MCF 10A (cell line): ENCODE measurements at regions not wholly inside any gene's neighbourhood (a gene's known extent, or its start where the extent isn't known, plus 50 kb on each side); places are given as distances from the start of the nearest gene placed in this dataset.

Source experiments
- BruUV-seq: library from RNA; stranded (reverse); fragments of 400-500 nt; replicated peaks from 2 replicates; lab custom pipeline; 2021; lab: Mats Ljungman, UMichigan
- CTCF ChIA-PET: fragments of 300-600 bp; sonication (Branson Sonifier 250); formaldehyde crosslinking; extraction: SDS; loops from one replicate; lab custom pipeline; 2021; ENCODE audit warnings: antibody characterized with exemption, inconsistent platforms; lab: Yijun Ruan, JAX
- POLR2A ChIA-PET: fragments of 300-600, 350-650 bp; sonication (Branson Sonifier 250); formaldehyde crosslinking; extraction: SDS; loops from one replicate; lab custom pipeline; 2020; ENCODE audit warnings: antibody characterized with exemption, inconsistent platforms; lab: Yijun Ruan, JAX
- DNase-seq: peaks from one replicate; pipeline ENCODE4 v3.0.0-alpha.2; 2018; ENCODE audit not compliant: unreplicated experiment
- H3K27ac Mint-ChIP-seq: one replicate; pipeline ENCODE4 v1.8.0; 2022; ENCODE audit warnings: mild to moderate bottlenecking, low read depth, mixed read lengths; ENCODE audit not compliant: unreplicated experiment
- H3K27me3 Mint-ChIP-seq: one replicate; pipeline ENCODE4 v1.8.0; 2022; ENCODE audit warnings: mixed read lengths; ENCODE audit not compliant: insufficient read depth, unreplicated experiment
- H3K36me3 Mint-ChIP-seq: one replicate; pipeline ENCODE4 v1.8.0; 2022; ENCODE audit warnings: mild to moderate bottlenecking, moderate library complexity, mixed read lengths; ENCODE audit not compliant: insufficient read depth, unreplicated experiment
- H3K4me1 Mint-ChIP-seq: one replicate; pipeline ENCODE4 v1.8.0; 2022; ENCODE audit warnings: mixed read lengths; ENCODE audit not compliant: insufficient read depth, unreplicated experiment
- H3K4me3 Mint-ChIP-seq: one replicate; pipeline ENCODE4 v1.8.0; 2022; ENCODE audit warnings: mild to moderate bottlenecking, moderate library complexity, mixed read lengths; ENCODE audit not compliant: unreplicated experiment
- H3K9me3 Mint-ChIP-seq: one replicate; pipeline ENCODE4 v1.8.0; 2022; ENCODE audit warnings: mixed read lengths; ENCODE audit not compliant: unreplicated experiment
- intact Hi-C: fragments of 100-400 bp; cut with micrococcal nuclease; formaldehyde crosslinking; loops from 2 replicates; pipeline ENCODE4 v1.14.1; 2022
- TF ChIP-seq, protein P1 (sequence below): fragments of 200-600 bp; IDR thresholded peaks from one replicate; pipeline ENCODE4 v1.8.0; 2022; ENCODE audit warnings: antibody characterized with exemption, mild to moderate bottlenecking; ENCODE audit not compliant: unreplicated experiment

DNA sequence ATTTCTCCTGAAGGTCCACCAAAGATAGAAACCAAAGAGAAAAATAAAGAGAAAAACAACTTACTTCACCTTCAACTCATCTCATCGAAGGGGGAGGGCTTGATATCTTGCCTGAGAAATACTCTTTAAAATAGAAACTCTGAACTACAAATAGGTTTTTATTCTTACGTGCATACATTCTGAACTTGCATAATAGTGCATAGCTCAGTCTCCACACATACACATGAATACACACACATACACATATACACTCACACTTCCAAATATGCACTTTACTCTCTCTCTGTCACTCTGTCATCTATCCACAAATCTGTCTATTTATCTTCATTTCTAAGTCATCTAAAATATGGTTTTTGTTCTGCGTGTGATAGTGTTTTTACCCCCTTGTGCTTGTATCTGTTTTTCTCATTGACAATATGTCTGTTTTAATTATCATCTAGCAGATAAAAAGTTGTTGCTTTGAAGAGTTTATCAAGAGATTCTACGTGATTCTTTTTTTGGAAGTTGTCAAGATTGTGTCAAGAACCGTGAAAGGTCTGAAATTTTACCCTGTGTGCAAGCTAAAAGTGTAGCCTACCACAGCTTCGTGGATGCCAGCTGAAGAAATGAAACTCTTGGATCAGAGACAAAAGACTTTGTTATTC is 468.8 kb downstream of the EPM2A start:
- no TSS peak for BruUV-seq
- Mint-ChIP-seq H3K9me3 (no peaks in the 10 kb centered on the region), H3K27ac (no peak overlapping the region), H3K4me3 (no peak overlapping the region), H3K4me1 (no peaks in the 10 kb centered on the region), H3K36me3 (no peaks in the 10 kb centered on the region), H3K27me3 (no peaks in the 10 kb centered on the region)
- intact Hi-C loops, result no loop called here
- TF ChIP-seq, protein P1, sequence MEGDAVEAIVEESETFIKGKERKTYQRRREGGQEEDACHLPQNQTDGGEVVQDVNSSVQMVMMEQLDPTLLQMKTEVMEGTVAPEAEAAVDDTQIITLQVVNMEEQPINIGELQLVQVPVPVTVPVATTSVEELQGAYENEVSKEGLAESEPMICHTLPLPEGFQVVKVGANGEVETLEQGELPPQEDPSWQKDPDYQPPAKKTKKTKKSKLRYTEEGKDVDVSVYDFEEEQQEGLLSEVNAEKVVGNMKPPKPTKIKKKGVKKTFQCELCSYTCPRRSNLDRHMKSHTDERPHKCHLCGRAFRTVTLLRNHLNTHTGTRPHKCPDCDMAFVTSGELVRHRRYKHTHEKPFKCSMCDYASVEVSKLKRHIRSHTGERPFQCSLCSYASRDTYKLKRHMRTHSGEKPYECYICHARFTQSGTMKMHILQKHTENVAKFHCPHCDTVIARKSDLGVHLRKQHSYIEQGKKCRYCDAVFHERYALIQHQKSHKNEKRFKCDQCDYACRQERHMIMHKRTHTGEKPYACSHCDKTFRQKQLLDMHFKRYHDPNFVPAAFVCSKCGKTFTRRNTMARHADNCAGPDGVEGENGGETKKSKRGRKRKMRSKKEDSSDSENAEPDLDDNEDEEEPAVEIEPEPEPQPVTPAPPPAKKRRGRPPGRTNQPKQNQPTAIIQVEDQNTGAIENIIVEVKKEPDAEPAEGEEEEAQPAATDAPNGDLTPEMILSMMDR, result no peak
- ChIA-PET CTCF (interaction anchor here (0.6 kb wide), 1 partner anchor 31 kb away, joined by 4 read pairs; no protein-coding TSS in a partner anchor), POLR2A (no interaction called here)
- DNase-seq, result no peak

DNA sequence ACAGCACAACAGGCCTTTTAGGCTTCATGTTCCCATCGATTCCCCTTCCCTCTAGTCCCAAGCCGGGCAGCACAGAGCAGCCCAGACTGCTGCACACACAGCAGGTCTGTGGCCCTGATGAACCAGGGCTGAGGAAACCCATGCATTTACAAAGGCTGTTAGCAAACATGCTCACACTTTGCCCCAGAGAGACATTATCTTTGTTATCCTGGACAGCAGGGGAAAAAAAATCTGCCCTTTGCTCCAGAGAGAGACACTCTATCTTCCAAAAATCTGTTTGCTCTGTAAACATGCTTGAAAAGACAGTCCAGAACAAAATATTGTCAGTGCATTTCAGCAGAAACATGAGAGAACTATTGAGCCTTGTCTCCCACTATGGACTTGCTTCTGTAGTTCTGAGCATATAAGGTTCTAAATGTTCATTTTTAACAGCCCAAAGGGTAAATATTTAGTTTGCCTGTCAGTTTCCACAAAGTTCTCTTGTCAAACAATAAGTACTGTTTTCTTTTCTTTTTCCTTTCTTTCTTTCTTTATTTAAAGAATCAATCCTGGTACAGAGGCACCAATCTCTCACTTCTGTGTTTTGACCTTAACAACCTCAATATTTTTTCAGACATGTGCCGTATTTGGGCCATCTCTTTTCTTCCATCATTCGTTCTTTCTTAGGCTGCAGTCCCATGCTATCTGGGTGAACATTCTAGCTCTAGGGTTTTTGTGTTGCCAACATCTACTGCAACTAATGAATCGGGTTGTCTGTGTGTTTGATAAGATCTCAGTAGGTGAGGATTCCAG is 468.0 kb downstream of the EPM2A start:
- H3K4me3 Mint-ChIP-seq, result no peak overlapping the region
- no peaks in the 10 kb centered on the region for H3K9me3 Mint-ChIP-seq
- ChIA-PET CTCF (interaction anchor here (0.6 kb wide), 1 partner anchor 85 kb away, joined by 3 read pairs; no protein-coding TSS in a partner anchor), POLR2A (no interaction called here)
- intact Hi-C loops, result no loop called here
- H3K27me3 Mint-ChIP-seq, result no peaks in the 10 kb centered on the region
- DNase-seq, result no peak
- TF ChIP-seq, protein P1, result no peak
- no peaks in the 10 kb centered on the region for H3K4me1 Mint-ChIP-seq
- BruUV-seq, result no TSS peak
- no peaks in the 10 kb centered on the region for H3K36me3 Mint-ChIP-seq
- H3K27ac Mint-ChIP-seq, result no peak overlapping the region

- no TSS peak for BruUV-seq
Observed at GRCh38 chr6:145270464-145270863, 464.9 kb downstream of the EPM2A start.

More at GRCh38 chr6:145270464-145270863, 464.9 kb downstream of the EPM2A start:
- ChIA-PET CTCF (interaction anchor here (0.5 to 0.8 kb wide), 3 partner anchors 18 to 1462 kb away, joined by 3 to 6 read pairs (median 5); no protein-coding TSS in a partner anchor), POLR2A (interaction anchor here (0.6 to 1.1 kb wide), 3 partner anchors 10 to 1506 kb away, joined by 3 to 5 read pairs (median 3); no protein-coding TSS in a partner anchor)
- Mint-ChIP-seq H3K9me3 (no peaks in the 10 kb centered on the region), H3K4me1 (no peaks in the 10 kb centered on the region), H3K27ac (no peak overlapping the region), H3K4me3 (no peak overlapping the region), H3K36me3 (no peaks in the 10 kb centered on the region), H3K27me3 (no peaks in the 10 kb centered on the region)
- TF ChIP-seq, protein P1, result no peak
- DNase-seq, result no peak
- intact Hi-C loops, result no loop called here
